T1000 (cell line): ENCODE measurements at regions not wholly inside any gene's neighbourhood (a gene's known extent, or its start where the extent isn't known, plus 50 kb on each side); places are given as distances from the start of the nearest gene placed in this dataset.

ENCODE experiments used
- DNase-seq: peaks from one replicate; lab custom pipeline; 2025; ENCODE audit warnings: mixed read lengths; lab: John Stamatoyannopoulos, UW

DNA sequence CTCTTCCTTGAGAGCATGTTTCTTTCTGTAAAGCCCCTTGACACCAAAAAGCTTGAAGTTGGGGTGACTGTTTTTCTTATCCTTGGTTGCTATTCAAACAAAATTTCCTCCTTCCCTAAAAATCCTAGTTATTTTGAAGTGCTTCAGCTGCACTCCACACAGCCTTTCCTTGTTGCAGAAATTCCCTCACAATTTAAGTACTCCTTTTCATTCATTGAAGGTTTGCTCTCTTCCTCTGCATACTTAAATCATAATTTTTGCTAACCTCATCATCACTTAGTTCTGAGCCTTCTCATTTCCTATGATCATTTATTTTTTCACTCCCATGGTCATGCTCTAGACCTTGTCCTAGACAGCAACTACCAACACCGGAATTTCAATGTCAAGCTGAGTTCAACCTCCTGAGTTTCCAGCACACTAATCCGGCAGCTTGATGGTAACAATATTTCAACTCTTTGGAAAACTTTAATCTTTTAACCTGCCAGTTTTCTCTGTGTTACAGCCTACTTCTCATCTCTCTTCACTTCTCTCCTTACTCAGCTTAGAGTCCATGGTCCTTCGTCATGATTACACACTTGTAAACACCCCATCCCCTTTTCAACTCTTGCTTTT is 78.7 kb upstream of the ACTBL2 start:
- no peak for DNase-seq

DNA sequence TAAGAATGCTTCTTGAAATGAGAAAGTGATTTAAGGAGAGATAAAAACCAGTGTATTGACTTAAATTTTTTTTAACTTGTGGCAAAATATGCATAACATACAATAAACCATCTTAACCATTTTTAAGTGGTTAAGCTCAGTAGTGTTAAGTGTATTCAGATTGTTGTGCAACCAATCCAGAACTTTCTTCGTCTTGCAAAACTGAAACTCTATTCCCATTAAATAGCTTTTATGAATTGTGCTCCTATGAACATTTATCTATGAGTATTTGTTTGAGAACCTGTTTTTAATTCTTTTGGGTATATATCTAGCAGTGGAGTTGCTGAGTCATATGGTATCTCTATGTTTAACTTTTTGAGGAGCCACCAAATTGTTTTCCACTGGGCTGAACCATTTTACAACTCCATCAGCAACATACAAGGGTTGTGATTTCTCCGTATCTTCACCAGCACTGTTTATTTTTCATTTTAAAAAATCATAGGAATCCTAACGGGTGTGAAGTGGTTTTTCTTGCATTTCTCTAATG is 76.6 kb upstream of the ACTBL2 start:
- no peak for DNase-seq

- DNase-seq: no peak
These were observed 69.4 kb upstream of the ACTBL2 start for GRCh38 chr5:57552033-57552432.

GRCh38 chr5:57551251-57551650 is 68.6 kb upstream of the ACTBL2 start:
- DNase-seq: no peak

DNA sequence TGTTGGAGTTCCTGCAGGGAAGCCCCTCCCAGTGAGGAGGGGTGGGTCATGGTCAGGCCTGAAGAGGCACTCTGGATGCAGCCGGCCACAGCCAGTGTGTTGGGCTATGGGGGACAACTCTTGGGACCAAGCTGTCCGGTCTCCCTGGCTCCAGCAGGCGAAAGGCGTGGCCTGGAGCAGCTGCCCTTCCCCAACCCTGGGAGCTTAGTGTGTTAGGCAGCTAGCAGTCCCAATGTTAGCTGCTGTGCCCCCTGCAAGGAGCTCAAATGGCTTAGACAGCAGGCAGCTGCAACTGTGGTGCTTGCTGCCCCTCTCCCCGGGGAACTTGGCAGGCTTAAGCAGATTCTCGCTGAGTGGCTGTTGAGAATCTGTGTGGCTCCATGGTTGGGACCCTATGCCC is 67.5 kb upstream of the ACTBL2 start:
- no peak for DNase-seq

DNA sequence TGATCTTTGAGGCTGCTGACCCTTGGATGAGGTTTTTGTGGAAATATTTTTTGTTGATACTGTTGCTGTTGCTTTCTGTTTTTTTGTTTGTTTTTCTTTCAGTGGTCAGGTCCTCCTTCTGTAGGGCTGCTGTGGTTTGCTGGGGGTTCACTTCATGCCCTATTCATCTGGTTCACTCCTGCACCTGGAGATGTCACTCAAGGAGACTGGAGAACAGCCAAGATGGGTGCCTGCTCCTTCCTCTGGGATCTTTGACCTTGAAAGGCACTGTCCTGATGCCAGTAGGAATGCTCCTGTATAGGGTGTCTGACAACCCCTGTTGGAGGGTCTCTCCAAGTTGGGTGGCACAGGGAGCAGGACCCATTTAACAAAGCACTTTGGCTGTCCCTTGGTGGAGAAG is 67.0 kb upstream of the ACTBL2 start:
- no peak for DNase-seq

DNA sequence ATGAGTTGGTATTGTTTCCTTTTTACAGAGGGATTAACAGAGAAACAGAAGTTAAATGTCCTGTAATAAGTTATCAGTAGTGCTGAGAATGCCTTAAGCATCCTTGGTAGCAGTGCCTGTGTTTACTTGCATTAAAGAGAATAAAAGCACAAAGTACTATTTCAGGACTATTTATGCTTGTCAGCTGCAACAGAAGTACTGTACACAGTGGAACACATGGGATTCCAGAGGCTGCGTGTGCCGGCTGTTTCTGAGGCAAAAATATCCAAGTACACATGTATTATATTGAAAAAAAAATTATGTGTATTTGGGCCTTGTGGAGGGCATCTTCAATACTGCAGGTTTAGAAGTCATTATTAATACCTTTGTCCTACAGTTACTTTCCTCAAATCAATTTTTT is 58.2 kb upstream of the ACTBL2 start:
- no peak for DNase-seq

DNA sequence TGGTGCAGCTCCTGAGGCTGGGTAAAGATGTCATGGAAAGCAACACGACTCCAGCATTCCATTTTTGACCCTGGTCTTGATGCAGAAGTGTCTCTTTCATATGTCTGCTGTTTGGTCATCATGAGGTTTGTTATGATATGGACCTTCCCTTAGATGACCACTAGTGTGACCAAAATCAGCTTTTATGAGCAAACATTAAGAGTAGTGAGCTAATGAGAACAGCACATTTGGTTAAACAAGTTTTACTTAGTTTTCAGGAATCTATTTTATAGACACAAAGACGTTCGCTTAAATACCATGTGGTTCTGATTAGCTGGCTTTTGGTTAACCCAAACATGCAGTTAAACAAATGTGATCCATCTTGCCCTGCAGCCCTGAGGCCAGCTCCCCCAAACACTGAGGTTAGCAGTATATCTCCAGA is 56.7 kb upstream of the ACTBL2 start:
- DNase-seq: no peak

- DNase-seq: peak; percentile 42
These were observed 55.8 kb upstream of the ACTBL2 start for GRCh38 chr5:57538341-57538955.

DNA sequence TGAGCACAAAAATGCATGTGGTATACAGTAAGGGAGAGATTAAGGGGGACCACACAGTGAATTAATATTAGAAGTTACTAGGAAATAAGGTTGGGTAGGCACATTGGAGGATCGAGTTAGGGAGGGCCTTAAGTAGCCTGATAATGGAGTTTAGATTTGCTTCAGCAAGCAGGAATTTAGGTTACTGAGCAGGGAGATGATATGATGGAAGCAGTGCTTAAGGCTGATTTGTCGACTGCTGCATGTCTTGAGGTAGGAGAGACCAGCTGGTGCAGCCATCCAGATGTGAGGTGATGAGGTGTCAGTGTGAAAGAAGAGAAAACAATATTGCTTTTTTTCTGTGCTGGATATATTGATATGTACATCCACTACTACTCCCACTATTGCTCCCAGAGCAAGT is 55.2 kb upstream of the ACTBL2 start:
- DNase-seq: no peak

GRCh38 chr5:57532513-57533497 is 50.2 kb upstream of the ACTBL2 start:
- DNase-seq: no peak
